Glomerular visceral epithelial cell (primary cell): ENCODE measurements at regions not wholly inside any gene's neighbourhood (a gene's known extent, or its start where the extent isn't known, plus 50 kb on each side); places are given as distances from the start of the nearest gene placed in this dataset.

Source experiments
- DNase-seq: peaks from one replicate; pipeline ENCODE4 v3.0.0-alpha.2; 2016; ENCODE audit errors: extremely low spot score

DNA sequence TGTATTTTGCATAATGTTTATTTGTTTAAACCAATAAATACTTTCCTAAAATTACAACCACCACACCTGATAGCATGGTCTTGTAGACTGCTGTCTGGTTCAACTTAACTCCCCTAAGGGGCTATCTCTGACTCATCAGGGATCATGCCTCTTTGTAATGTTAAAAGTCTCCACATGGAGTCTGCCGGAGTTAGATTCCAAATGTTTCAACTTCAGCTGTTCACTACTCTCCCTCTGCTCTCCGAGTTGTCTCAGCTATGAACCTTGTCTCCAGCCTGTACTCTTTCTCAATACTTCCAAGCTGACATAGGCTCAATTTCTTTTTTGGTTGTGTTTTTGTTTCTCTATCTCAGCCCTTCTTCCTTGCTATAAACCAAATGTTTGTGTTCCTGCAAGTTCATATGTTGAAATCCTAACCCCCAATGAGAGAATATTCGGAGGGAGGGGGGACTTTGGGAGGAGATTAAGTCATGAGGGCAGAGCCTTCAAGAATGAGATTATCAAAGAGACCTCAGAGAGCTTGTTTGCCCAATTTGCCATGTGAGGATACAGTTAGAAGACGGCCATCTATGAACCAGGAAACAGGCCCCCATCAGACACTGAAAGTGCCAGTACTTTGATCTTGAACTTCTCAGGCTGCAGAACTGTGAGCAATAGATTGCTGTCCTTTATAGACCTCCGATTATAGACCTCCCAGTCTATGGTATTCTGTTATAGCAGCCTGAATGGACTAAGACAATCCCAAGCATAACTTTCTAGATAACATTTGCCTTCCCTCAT, 858.2 kb downstream of the VRK1 start:
- no peak for DNase-seq

DNA sequence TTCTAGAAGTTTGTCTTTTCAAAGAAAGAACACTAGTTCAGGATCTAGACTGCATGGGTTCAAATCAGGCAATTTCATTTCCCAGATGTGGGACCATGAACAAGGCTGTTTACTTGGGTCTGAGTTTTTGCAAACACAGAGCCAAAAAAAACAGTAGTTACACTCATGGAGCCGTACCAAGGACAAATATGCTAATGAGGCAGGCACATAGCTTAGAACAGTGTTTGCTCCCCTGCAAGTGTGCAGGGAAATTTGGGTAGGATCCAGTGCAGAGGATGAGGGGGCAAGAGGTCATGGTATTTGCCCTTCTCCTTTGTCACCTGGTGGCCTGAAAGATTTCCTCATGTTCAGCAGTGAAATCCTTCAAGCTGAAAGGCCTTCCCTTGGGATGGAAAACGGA, 860.4 kb downstream of the VRK1 start:
- DNase-seq, result no peak

- no peak for DNase-seq
Observed at GRCh38 chr14:97687944-97688630, 890.9 kb downstream of the VRK1 start.

- no peak for DNase-seq
Observed at GRCh38 chr14:97688631-97689336, 891.6 kb downstream of the VRK1 start.

DNA sequence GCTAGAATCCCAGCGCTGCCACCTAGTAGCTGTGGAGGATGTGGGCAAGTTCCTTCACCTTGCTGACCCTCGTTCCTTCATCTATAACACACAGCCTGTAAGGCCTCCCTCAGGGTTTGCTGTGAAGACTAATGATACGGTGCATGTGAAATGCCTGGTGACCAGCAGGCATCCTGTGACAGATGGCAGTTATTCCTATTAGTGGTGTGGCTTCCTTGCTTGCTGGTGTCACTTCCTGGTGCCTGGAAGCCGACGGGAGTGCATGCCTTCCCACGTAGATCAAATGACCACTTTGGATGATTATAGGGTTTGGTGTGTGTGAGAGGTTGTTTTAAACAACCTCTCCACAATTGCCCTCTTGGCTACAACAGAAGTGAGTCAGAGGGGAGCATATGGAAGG, 894.9 kb downstream of the VRK1 start:
- no peak for DNase-seq

DNA sequence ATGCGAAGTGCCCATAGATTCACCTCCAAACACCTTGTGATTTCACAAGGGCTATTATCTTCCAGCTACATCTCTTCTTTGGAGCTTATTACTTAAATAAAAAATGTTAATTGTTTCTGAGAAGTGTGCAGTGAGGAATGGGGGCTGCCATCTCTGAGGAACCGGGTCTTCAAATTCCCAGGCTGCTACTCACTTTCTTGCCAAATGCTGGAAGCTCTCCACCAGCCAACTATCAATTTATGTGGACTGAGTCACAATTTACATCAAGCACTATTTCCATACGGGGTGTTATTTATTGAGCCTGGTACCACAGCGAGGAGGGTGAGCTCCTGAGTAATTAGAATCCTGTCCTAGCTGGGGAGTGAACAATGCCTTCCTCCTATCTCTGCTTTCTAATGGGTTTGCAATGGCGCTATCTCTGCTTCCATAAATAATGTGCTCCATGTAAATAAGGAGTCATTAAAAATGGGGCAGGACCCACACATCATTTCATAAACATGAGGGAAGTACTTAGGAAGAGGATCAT, 898.3 kb downstream of the VRK1 start:
- no peak for DNase-seq

- no peak for DNase-seq
Observed at GRCh38 chr14:97697772-97698171, 900.6 kb downstream of the VRK1 start.

- no peak for DNase-seq
Observed at GRCh38 chr14:97699026-97699425, 901.8 kb downstream of the VRK1 start.

GRCh38 chr14:97703006-97703760, 906.0 kb downstream of the VRK1 start:
- no peak for DNase-seq

GRCh38 chr14:97704316-97704885, 907.2 kb downstream of the VRK1 start:
- DNase-seq, result no peak

- no peak for DNase-seq
Observed at GRCh38 chr14:97705107-97705506, 907.9 kb downstream of the VRK1 start.

DNA sequence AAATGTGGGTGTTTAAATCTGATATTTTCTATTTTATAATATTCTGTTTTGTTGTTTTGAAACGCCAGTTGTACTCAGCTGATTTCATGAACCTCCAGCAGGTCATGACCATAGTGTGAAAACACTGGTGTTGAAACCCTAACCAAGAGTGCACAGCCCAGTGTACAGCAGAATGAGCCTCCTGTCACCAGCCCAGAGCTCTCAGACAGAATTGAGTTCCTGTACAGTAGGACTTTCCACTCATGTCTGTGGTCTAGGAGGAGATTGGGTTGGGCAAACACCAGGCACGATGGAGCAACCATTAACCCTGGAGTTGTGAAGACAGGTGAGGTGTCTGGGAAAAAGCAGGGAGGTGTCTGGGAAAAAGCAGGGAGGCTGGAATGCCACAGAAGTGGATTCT, 908.8 kb downstream of the VRK1 start:
- no peak for DNase-seq

DNA sequence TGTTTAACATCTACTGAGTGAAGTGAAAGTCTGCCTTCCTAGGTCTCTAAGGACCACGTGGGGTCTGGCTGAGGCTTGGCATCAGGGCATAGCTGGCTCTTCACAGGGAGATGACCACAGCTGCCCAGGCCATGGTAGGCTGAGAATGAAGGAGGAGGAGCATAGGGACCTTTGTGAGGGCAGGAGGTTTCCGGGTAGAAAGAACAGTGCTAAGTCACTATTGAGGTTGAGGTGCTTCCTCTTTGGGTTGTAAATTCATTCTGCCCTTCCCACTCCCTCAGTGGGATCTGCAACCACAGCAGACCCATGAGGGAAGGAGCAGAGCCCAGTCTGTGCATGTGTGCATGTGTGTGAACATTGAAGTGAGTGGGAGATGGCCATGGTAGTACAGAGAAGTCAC, 909.6 kb downstream of the VRK1 start:
- DNase-seq, result no peak

DNA sequence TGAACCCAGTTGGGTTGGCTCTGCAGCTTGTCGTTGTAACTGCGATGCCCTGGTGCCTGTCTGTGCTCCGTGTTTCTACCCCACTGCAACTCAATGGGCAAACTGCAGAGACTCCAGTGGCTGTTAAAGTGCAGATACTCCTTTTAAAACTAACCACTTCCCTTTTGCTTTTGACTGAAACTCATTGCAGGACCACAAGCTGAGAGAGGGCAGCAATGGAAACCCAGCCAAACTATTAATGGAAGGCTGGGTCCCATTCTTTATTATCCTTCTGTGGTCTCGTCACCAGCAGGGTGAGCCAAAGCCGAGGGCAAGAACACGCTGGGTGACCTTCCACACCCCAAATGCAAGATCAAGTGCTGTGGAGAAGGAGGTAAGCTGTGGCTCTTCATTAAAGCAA, 910.4 kb downstream of the VRK1 start:
- no peak for DNase-seq

DNA sequence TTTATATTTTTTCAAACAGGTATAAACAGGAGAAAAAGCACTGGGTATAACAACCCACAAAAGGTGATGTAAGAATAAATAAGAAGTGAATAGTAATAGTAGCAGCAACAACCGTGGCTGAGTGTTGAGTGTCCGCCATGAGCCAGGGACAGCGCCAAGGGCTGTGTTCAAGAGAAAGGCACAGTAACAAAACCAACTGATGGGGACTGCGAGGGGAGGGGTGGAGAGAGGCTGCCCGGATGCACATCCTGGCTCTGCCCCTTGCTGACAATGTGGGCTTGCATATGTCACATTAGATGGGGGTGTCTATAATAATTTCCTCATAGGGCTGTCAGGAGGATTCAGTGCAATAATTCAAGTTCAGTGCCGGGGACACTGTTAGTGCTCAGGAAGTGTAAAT, 912.4 kb downstream of the VRK1 start:
- no peak for DNase-seq

GRCh38 chr14:97710726-97711125, 913.5 kb downstream of the VRK1 start:
- DNase-seq, result no peak

- DNase-seq, result no peak
Observed at GRCh38 chr14:97712471-97712870, 915.3 kb downstream of the VRK1 start.

- no peak for DNase-seq
Observed at GRCh38 chr14:97713023-97713422, 915.8 kb downstream of the VRK1 start.

- DNase-seq, result no peak
Observed at GRCh38 chr14:97718886-97719442, 921.8 kb downstream of the VRK1 start.

DNA sequence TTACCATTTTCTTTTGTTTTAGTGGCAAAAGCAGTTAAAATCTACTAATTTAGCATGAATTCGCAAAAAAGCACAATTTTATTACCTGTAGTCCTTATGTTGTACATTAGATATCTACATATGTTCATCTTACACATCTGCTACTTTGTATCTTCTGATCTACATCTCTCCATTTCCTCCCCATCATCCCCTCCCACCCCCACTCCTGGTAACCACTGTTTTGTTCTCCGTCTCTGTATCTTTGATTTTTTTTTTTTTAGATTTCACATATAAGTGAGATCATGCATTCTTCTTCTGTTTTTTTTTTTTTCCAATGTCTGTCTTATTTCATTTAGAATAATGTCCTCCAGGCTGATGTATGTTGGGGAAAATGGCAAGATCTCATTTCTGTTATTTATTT, 922.7 kb downstream of the VRK1 start:
- no peak for DNase-seq

DNA sequence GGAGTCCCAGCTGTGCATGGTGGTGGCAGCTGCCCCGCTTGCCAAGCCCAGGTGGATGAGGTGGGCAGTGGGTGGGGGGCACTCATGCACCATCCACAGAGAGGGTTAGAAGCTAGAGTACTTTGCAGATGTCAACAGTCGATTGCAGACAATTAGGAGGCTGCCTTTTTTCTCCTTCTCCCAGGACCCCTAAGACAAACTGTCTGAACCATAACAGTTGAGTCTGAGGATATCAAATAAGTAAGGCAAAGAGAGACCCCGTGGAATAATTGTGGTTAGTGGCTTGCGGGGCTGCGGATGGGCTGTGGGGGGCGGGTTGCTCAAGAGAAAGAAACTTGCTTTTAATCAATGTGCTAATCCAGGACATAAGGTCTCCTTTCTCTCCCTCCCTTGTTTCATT, 926.2 kb downstream of the VRK1 start:
- no peak for DNase-seq
